Neural crest cell (in vitro differentiated cells): ENCODE measurements at regions not wholly inside any gene's neighbourhood (a gene's known extent, or its start where the extent isn't known, plus 50 kb on each side); places are given as distances from the start of the nearest gene placed in this dataset.

Experiments
- DNase-seq: peaks from one replicate; pipeline ENCODE4 v3.0.0; 2021; ENCODE audit warnings: low read depth, mixed read lengths, low spot score
- H3K27ac Mint-ChIP-seq: one replicate; pipeline ENCODE4 v1.8.0; 2021; ENCODE audit warnings: mild to moderate bottlenecking, mixed read lengths; ENCODE audit not compliant: unreplicated experiment
- H3K27me3 Mint-ChIP-seq: 2 replicates; pipeline ENCODE4 v1.8.0; 2021; ENCODE audit warnings: low read depth, mild to moderate bottlenecking, mixed read lengths
- H3K36me3 Mint-ChIP-seq: 2 replicates; pipeline ENCODE4 v1.8.0; 2021; ENCODE audit warnings: low read depth, mild to moderate bottlenecking, mixed read lengths
- H3K4me1 Mint-ChIP-seq: 2 replicates; pipeline ENCODE4 v1.8.0; 2021; ENCODE audit warnings: mixed read lengths
- H3K4me3 Mint-ChIP-seq: one replicate; pipeline ENCODE4 v1.8.0; 2021; ENCODE audit warnings: mild to moderate bottlenecking, mixed read lengths
- H3K9me3 Mint-ChIP-seq: 2 replicates; pipeline ENCODE4 v1.8.0; 2021; ENCODE audit warnings: mixed read lengths
- TF ChIP-seq, protein P1 (sequence below): fragments of 200-600 bp; sonication (generic); conservative IDR thresholded peaks from 2 replicates; pipeline ENCODE4 v1.5.0; 2021; ENCODE audit warnings: antibody characterized with exemption, mild to moderate bottlenecking

- no peaks in the 10 kb centered on the region for H3K36me3 Mint-ChIP-seq
- H3K27me3 Mint-ChIP-seq = peaks cover 17% of the 10 kb centered on the region
- no peak for DNase-seq
- H3K27ac Mint-ChIP-seq = no peak overlapping the region
- no peaks in the 10 kb centered on the region for H3K4me1 Mint-ChIP-seq
- no peaks in the 10 kb centered on the region for H3K9me3 Mint-ChIP-seq
- H3K4me3 Mint-ChIP-seq = no peak overlapping the region
- TF ChIP-seq, protein P1, sequence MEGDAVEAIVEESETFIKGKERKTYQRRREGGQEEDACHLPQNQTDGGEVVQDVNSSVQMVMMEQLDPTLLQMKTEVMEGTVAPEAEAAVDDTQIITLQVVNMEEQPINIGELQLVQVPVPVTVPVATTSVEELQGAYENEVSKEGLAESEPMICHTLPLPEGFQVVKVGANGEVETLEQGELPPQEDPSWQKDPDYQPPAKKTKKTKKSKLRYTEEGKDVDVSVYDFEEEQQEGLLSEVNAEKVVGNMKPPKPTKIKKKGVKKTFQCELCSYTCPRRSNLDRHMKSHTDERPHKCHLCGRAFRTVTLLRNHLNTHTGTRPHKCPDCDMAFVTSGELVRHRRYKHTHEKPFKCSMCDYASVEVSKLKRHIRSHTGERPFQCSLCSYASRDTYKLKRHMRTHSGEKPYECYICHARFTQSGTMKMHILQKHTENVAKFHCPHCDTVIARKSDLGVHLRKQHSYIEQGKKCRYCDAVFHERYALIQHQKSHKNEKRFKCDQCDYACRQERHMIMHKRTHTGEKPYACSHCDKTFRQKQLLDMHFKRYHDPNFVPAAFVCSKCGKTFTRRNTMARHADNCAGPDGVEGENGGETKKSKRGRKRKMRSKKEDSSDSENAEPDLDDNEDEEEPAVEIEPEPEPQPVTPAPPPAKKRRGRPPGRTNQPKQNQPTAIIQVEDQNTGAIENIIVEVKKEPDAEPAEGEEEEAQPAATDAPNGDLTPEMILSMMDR = no peak
Observed at GRCh38 chr16:80200079-80200478, 340.7 kb upstream of the DYNLRB2 start.

DNA sequence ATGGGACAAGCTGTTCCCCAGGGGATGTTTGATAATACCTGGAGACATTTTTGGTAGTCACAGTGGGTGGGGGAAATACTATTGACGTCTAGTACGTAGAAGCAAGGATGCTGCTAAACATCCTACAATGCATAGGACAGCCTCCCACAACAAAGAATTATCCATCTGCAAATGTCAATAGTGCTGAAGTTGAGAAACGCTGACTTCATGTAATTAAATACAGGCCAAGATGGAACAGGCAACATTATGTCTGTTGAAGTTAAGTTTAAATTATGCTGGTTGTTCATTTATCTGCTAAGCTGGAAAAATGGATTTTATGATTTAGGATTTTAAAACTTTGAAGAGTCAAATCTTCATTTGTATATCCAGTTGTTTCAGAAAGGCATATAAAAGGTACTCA is 341.2 kb upstream of the DYNLRB2 start:
- no peaks in the 10 kb centered on the region for H3K36me3 Mint-ChIP-seq
- H3K4me1 Mint-ChIP-seq = no peaks in the 10 kb centered on the region
- H3K9me3 Mint-ChIP-seq = no peaks in the 10 kb centered on the region
- TF ChIP-seq, protein P1 = no peak
- H3K4me3 Mint-ChIP-seq = no peak overlapping the region
- DNase-seq = no peak
- H3K27ac Mint-ChIP-seq = no peak overlapping the region
- peaks cover 13% of the 10 kb centered on the region for H3K27me3 Mint-ChIP-seq

DNA sequence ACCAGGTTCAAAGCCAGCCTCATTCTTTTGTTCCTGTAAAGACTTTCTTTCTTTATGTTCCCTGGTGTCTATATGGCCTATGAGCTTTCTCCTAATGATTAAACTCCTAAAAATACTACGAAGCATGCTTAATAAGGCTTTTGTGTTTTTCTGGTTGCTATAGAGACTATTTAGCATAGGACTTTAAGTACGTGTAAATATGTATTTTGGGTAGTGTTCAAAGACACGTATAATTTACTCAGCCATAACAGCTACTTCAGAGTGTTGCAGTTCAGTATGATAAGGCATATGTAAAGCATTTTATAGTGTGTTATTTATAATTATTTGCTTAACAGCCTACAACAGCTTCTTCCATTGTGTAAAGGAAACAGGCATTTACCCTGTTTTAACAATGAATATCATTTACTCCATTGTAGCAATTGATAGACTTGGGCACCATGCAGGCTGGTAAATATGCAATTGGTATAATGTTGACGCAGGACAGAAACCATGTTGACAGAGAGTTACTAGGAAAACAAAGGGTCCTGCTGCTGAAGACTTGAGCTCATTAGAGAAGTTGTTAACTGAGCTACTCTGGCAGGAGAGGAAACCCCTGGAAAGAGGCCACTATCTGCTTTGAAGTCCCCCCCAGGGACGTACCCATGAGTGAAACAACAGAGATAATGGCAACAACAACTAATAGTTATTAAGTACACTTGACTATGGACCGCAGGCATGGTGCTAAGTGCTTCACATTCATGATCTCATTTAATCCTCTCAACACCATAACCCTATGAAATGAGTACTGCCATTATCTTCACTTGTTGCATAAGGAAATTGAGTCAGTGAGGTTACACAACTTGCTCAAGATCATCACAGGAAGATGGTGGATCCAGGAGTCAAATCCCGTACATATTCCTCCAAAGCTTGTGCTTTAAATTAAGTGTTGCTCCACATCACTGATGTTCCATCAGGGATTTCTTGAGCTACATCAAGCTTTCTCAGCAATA is 342.2 kb upstream of the DYNLRB2 start:
- Mint-ChIP-seq H3K27ac (no peak overlapping the region), H3K4me3 (no peak overlapping the region), H3K4me1 (no peaks in the 10 kb centered on the region), H3K36me3 (no peaks in the 10 kb centered on the region), H3K27me3 (peaks cover 7% of the 10 kb centered on the region), H3K9me3 (no peaks in the 10 kb centered on the region)
- TF ChIP-seq, protein P1 = no peak
- no peak for DNase-seq

- TF ChIP-seq, protein P1 = no peak
- no peak for DNase-seq
- Mint-ChIP-seq H3K9me3 (no peaks in the 10 kb centered on the region), H3K27ac (no peak overlapping the region), H3K27me3 (peaks cover 4% of the 10 kb centered on the region), H3K4me3 (no peak overlapping the region), H3K4me1 (no peaks in the 10 kb centered on the region), H3K36me3 (no peaks in the 10 kb centered on the region)
Observed at GRCh38 chr16:80197741-80198201, 343.0 kb upstream of the DYNLRB2 start.

DNA sequence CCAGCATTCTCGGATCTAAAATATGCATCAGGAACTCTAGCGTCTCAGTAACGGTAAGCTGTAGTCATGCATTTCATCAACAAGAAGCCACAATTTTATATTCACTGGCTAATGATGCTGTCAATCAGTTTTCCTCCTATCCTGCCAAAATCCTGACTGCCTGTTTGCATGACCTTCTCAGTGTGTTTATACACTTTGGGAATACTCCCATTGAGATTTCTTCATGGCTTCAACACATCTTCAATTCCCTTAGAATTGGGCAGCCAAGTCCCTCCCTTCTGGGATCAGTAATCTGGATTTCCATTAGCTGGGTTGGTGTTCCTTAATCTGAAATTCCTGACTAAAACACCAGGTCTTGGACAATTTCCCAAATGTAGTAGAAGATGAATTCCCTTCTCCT is 348.9 kb upstream of the DYNLRB2 start:
- H3K4me1 Mint-ChIP-seq = peaks cover 9% of the 10 kb centered on the region
- TF ChIP-seq, protein P1 = no peak
- peaks cover 3% of the 10 kb centered on the region for H3K27me3 Mint-ChIP-seq
- peaks cover 4% of the 10 kb centered on the region for H3K9me3 Mint-ChIP-seq
- H3K36me3 Mint-ChIP-seq = peaks cover 3% of the 10 kb centered on the region
- H3K27ac Mint-ChIP-seq = no peak overlapping the region
- no peak overlapping the region for H3K4me3 Mint-ChIP-seq
- no peak for DNase-seq
